HG03558 (cell line): ENCODE measurements at regions not wholly inside any gene's neighbourhood (a gene's known extent, or its start where the extent isn't known, plus 50 kb on each side); places are given as distances from the start of the nearest gene placed in this dataset.

Experiments
- ATAC-seq: cut with Tn5 transposase; IDR thresholded peaks from one replicate; pipeline ENCODE4 v1.9.1; 2021; ENCODE audit warnings: moderate number of reproducible peaks; ENCODE audit not compliant: unreplicated experiment; ENCODE audit errors: extremely low read depth

DNA sequence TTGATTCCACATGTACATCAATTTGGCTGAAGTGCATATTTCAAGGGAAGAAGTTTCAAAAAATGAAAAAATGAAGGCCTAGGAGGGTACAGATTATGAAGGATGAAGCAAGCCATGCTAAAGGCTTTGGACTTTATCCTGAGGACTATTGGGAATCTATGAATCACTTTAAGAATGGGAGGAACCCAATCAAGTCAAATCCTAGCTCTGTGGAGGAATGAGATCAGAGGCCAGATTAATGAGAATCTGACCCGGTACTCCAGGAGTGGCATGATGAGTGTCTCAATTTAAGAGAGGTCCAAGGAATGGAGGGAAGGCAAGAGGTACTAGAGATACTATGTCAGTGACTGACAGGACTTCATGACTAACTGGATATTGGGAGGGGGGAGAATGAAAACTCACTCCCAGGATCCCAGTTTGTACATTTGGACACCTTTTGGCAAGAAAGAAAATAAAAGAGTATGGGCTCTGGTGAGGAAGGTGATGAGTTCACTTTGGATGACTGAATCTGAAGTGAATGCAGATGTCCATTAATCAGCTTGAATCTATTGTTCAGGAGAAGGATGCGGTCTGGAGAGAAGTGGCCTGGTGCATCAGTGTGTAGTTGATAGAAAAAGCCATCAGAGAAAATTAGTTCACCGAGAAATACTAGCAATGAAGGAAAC is 349.0 kb downstream of the EFNB2 start:
- ATAC-seq = no peak

DNA sequence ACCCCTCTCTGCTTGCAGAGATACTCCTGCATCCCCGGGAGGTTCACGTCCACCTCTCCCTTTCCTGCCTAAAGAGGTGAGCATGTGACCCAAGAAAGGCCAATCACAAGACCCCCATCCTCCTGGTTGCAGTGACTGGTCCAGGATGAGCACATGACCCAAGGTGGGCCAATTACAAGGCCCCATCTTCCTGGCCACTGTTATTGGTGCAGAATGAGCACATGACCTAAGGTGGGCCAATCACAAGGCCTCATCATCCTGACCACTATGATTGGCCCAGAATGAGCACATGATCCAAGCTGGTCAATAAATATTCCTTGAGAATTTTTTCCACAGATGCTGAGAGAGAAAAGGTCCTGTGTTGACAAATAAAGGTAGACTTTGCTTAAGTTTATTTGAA is 350.7 kb downstream of the EFNB2 start:
- no peak for ATAC-seq

DNA sequence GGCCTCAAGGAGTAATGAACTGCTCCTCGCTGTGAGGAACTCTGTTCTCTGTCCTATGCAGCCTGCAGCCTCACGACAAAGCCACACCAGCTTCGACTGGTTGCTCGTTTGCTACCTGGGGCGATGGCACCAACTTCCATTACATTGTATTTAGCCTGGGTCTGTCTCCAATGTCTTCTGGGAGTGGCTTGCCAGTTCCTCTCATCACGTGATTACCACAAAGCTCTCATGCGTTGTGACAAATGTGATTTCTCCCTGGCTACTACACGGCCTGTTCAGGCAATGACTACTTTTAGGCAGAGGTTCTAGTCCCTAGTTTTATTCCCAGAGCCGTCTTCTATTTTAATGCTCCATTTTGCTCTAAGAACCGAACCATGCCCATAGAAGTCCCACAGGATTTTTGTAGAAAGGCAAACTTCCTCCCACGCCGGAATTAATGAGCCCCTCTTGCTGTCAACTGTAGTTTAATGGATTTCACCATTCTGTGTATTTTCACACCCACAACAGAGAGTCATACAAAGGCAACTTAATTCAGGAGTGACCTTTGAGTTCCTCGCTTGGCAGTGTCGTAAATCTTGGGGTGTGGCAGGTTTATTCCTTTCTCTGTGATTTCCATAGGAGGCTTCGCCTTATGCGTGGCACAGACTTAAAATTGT is 351.9 kb downstream of the EFNB2 start:
- ATAC-seq = no peak

DNA sequence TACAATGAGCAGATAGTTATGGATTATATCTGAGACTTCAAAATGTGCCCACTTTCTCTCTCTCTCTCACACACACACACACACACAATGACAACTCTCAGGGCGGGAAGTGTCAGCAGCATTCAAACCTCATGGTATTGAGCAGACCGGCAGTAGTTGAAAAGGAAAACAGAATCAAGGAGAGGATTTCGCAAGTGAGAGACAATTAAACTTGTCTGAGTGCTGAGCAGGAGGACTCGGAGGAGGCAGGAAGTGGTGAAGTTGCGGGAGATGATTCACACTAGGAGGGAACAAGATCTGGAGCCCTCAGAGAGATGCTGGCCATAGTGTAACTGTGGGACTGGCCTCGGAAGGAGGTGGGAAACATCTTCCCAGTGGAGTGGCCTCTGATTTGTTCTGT is 353.1 kb downstream of the EFNB2 start:
- ATAC-seq = no peak

DNA sequence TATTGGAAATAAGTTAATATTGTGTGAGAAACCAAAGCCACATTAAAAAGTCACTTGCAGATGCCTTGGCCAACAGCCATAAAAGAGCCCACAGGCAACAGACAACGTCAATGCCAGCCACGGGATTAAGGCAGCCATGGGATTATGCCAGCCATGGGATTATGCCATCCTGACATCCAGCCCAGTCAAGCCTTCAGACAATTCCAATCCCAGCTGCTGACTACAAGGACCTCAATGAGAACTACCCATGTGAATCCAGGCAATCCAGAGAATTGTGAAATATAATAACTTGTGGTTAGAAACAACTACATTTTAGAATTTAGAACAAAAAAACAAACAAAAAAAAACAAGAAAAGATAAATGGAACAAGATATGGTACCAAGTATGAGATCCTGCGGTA is 356.6 kb downstream of the EFNB2 start:
- ATAC-seq = no peak

DNA sequence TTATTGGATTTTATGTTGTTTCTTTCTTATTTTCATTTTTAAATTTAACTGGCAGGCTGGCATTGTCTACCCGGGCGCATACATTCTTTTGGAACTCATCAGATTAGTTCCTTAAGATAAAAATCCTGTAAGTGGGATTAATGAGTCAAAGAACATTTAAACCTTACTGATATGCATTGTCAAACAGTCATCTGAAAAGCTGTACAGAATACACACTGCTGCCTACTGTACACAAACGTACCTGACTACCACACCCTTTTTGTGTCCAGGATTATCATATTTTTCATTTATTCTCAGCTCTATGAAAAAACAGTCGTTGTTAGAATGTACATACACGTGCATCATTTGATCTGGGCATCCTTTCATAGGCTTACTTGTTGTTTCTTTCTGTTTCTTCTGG is 358.3 kb downstream of the EFNB2 start:
- no peak for ATAC-seq

DNA sequence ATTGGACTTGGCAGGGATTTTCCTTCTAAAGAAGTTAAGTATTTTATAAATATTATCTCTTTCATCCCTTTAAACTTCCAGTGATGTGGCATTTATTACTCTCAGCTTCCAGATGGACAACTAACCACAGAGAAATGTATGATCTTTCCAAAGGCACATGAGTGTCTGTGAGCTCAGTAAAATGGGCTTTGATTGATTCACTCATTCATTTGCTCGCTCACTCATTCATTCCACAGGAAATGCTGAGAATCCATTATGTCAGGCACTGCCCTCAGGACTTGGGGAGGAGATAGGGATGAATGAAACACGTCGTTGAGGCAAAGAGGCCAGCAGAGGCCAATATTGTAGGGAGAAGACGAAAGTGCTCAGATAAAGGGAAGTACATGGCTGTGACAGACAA is 359.3 kb downstream of the EFNB2 start:
- ATAC-seq = no peak

DNA sequence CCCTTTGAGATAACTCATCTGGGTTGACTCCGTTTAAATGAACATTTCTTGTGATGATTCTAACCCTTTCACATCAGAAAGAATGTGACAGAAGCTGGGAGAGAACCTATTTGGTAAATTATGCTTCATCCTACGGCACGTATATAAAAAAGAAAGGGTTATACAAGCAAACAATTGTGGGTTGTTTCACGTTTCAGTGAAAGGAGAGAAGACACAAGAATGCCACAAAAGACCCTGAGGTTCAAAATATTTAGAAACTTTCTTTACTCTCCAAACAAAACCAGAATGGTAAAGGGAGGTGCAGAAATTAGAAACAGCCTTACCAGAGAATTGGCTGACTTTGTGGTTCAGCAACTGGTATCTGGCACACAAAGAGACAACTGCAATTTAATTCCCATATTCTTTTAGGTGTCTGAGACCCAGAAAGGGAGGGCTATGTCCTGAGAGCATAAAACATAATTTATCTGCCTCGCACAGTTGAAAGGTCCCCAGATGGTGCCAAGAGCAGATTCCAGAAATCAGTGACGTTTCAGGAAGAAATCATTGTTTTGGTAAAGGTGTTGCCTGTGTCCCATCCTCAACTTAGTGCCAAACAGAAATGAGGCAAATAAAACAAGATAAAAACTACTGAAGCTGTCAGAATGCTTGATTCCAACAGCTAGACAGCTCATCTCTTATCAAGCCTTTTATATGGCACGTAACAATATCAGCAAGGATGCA is 361.4 kb downstream of the EFNB2 start:
- no peak for ATAC-seq

DNA sequence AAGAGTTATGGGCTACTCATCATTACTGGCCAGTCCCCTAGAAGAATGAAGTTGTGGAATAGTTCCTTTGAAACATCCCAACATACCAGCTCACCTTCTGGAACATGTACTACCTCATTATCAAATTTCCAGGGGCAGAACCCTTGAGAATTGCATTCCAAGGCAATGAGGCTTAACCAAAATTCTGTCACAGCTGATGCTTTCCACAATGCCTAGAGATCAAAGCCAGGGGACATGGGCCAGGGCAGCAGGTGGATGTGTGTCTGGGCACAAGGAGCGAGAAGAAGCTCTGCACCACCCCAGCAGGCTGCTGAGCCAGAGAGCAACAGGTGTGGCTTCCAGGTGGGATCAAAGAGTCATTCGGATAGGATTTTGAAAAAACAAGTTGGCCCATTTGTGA is 362.1 kb downstream of the EFNB2 start:
- ATAC-seq = no peak

DNA sequence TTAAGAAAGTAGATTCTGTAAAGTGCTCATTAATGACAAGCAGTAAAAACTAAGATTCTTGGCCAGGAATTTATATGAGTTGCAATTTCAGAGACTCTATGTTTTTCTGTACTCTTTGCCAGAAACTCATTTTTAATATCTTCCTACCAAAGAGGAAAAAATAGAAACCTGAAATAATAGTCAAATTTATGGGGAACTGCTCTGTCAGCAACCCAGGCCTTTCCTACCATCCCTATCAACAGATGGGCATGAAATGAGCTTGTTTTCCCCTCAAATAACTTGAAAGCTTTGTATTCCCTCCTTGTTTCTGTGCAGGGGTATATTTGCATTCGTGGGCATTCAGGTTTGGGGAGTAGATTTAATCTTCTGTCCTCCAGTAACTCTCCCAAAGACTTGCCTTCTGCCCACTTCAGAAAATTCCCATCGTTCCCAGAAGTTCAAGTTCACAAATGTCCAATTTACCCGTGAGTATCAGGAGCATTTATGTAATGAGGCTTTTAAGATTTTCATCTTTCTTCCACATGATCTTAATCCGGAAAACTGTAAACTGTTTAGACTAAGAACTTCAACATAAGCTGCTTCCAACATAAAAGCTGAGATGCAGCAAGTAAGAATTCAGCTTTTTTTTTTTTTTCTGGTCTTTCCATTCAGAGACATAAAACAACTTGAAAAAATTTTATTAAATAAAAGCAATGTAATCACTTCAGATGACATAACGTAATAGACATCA is 363.1 kb downstream of the EFNB2 start:
- no peak for ATAC-seq

DNA sequence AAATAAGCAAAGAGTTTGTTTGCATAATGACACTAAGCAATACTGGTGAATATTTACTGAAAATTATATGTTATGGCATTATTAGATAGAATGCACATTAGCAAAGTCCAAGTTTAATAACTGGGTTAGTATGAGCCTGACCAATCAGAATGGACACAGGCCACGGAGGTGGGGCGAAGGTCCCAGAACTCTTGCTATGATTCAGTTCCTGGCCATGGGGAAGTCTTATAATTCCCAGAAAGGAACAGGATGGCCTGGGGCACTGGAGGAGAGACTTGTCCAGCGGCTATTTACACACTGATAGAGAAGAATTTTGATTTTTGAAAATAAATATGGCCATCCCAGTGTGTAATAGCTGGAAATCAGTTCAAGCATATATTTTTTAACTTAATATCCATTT is 372.0 kb downstream of the EFNB2 start:
- no peak for ATAC-seq

DNA sequence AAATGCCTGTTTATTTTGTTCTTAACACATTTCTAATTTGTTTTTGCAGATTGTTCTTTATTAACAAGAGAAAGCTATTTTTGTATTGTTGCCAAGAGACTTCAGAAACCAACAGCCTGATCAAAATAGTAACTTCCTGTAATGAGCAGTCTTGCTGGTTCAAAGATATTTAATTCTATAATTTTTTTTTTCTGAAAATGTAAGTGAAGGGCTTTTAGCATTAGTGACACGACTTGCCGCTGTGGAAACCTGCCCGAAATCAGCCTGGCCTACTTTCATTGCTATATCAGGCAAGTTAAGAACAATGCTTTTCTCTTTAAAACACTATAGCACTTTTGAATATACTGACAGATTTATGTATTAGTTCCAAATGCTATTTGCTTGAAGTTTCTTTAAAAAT is 374.3 kb downstream of the EFNB2 start:
- no peak for ATAC-seq

DNA sequence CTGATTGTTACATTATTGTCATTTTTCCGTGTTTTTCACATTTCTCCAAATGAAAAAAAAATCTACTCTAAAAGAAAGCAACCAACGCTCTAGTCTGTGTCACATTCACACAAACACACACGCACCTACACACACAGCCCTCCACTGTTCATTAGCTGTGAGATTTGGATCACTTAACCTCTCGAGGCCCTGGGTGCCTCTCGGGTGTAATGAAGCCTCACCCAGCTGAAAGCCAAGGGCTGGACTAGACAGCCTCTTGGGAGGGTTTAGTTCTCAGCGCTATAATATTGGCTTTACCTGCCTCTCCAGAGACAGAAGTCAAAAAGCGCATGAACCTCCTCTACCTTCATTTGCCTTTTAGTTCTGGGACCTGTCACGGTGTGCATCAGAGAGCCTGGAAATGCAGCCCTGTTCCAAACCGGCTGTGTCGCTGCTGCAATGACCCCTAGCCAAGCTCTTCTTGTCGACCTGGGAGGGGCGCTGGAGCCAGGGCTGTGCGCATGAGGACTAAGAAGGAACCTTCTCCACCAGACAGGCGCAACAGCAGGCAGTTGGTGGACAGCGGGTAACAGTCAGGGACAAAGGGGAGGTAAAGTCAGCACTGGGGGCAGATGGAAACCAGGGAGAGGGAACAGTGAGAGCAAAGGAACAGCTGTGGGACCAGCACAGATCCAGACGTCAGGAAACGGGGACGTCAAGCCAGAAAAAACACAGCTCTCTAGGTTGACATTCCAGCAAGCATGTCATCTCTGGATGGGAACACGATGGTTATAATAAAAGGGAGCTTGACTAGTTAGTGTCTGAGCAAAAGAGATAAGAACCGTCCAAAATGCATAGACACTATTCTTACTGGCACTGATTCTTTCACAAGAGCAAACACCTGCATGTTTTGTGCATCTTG is 375.9 kb downstream of the EFNB2 start:
- no peak for ATAC-seq

DNA sequence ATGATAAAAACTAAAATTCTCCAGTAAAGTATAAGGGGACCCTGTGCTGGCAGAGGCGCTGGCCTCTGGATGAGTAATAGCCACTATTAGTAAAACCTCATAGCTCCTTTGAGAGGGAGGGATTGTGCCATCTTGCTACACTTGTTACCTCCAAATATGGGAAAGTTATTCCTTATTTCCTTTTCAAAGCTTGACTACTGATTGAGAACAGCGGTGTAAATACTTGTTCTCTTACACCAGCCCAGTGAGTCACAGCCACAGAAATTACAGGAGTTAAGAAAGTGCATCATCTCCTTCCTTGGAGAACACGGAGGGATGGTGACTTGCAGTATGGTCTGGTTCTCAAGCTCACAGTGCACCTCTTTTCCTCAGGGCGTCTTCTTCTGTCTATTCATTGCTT is 379.0 kb downstream of the EFNB2 start:
- ATAC-seq = no peak

DNA sequence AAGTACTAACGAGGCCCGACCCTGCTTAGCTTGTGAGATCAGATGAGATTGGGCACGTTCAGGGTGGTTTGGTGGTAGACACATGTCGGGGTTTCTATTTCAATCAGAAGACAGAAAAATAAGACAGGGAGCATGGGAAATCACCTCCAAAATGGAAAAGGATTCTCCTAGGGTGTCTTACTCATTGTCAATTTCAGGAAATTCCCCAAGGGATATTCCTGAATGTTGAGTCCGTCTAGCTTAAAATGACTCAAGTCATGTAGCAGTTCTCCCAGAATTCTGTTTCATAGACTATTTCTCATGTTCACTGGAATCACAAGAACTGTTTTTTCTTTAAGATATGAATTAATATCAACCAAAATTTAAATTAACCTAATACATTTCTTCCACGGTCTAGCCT is 380.1 kb downstream of the EFNB2 start:
- ATAC-seq = no peak

DNA sequence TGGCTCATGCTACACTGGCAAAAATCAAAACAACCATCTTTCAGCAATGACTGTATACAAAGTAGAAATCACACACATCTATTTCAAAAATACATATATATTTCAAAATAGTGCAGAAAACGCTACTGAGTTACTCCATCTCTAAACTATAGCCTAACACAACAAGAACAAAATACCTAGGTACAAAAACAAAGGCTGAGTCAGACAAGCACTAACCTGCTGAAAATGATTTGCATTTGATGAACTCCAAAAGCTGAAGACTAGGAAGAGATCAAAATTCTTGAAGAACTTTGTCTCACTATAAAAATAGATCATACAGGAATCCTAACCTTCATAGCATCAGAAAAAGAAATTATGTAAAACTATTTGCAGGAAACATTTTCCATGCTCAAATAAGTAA is 381.6 kb downstream of the EFNB2 start:
- no peak for ATAC-seq

DNA sequence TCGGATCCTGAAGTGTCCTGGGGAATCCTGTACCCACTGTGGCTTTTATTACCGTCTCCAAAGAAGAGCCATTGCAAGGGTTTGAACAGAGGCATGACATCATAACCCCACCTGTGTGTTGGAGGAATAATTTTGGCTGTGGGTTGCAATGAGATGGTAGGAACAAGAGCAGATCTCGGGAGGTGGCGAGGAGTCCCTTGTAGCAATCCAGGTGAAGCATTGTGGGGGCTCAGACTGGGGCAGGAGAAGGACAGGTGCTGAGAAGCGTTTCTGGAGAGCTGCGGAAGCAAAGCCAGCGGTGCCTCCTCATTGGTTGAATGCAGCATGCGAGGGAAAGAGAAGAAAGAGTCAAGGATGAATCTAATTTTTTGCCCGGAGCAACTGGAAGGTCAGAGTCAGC is 382.4 kb downstream of the EFNB2 start:
- no peak for ATAC-seq

DNA sequence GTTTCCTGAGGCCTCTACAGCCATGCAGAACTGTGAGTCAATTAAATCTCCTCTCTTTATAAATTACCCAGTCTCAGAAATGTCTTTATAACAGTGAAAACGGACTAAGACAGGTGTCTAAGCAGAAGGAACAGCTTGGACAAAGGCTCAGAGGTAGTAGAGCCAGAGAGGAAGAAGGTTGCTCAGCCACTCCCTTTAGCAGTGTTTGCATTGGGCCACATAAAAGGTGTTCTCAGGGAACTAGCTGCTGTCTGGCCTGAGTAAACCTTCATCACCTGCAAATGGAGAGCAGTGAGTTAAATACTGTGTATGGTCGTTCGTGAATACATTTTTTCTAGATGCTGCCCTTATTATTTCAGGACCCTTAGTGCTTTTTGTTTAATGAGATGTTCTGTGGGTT is 383.4 kb downstream of the EFNB2 start:
- ATAC-seq = no peak

DNA sequence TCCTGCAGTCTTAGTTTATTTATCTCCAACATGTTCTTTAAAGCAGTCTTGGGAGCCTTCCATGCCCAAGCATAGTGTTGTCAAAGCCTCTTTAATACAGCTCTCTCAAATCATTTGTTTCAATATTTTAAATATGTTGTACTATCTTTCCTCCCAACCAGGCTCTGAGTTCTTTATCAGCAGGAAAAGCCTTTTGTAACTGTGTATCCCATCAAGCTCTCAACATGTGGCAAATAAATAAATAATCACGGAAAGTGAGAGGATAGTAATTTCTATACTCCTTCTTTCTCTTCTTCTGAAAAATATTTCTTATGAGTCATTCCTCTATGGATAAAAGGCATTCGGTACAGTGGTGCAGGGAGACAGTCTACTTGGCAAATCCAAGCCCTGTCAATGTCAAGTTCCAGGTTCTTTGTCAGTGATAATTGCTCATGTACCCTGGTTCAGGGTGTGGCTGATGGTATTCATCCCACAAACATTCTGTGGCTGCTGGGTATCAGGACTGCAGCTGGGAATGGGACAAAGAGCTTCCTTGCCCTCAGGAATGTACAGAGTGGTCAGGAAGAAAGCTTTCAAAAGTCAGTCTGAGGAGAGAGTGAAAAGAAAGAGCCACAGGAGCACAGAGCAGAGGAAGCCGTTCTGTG is 384.3 kb downstream of the EFNB2 start:
- no peak for ATAC-seq
